A172 (cell line): ENCODE measurements at regions not wholly inside any gene's neighbourhood (a gene's known extent, or its start where the extent isn't known, plus 50 kb on each side); places are given as distances from the start of the nearest gene placed in this dataset.

Experiments used
- DNase-seq: peaks from one replicate; pipeline ENCODE4 v3.0.0-alpha.2; 2015; ENCODE audit warnings: low spot score

- DNase-seq: no peak
Observed at GRCh38 chr21:38885909-38886308, 80.2 kb downstream of the ETS2 start.

- no peak for DNase-seq
Observed at GRCh38 chr21:38884440-38884839, 78.7 kb downstream of the ETS2 start.

GRCh38 chr21:38883142-38883541 lies 77.4 kb downstream of the ETS2 start:
- no peak for DNase-seq

GRCh38 chr21:38881131-38881530 lies 75.4 kb downstream of the ETS2 start:
- DNase-seq: no peak

- no peak for DNase-seq
Observed at GRCh38 chr21:38880577-38880966, 74.8 kb downstream of the ETS2 start.

GRCh38 chr21:38879912-38880576 lies 74.3 kb downstream of the ETS2 start:
- no peak for DNase-seq

GRCh38 chr21:38878379-38879179 lies 72.8 kb downstream of the ETS2 start:
- no peak for DNase-seq

- DNase-seq: peak; percentile 31
Observed at GRCh38 chr21:38875694-38876492, 70.2 kb downstream of the ETS2 start.
